HG03378 (cell line): ENCODE measurements at regions not wholly inside any gene's neighbourhood (a gene's known extent, or its start where the extent isn't known, plus 50 kb on each side); places are given as distances from the start of the nearest gene placed in this dataset.

ENCODE experiments used
- ATAC-seq: cut with Tn5 transposase; IDR thresholded peaks from one replicate; pipeline ENCODE4 v1.9.1; 2021; ENCODE audit warnings: mild to moderate bottlenecking, moderate library complexity; ENCODE audit not compliant: unreplicated experiment

GRCh38 chr6:90807791-90808701, 221.2 kb upstream of the MAP3K7 start:
- no peak for ATAC-seq

- ATAC-seq = no peak
Measured at GRCh38 chr6:90805619-90806155, 218.8 kb upstream of the MAP3K7 start.

DNA sequence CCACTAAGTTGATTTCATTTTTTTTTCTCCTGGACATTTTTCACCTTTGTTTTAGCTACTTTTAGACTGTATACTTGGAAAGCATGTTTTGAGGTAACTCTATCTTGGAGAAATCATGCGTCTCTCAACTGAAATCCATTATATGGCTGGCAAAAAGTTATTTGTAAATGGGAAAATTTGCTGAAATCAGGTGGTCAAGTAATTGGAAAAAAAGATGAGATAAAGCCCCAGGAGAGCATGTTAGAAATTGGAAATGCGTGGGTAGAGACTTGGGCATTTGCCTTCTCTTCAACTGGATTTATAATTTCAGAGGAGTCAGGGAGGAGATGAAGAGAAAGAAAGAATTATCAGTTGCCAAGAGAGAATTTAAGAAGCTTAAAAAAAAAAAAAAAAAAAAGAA, 217.1 kb upstream of the MAP3K7 start:
- ATAC-seq = no peak

- ATAC-seq = no peak
Measured at GRCh38 chr6:90795078-90795477, 208.2 kb upstream of the MAP3K7 start.

- no peak for ATAC-seq
Measured at GRCh38 chr6:90793771-90794170, 206.9 kb upstream of the MAP3K7 start.

DNA sequence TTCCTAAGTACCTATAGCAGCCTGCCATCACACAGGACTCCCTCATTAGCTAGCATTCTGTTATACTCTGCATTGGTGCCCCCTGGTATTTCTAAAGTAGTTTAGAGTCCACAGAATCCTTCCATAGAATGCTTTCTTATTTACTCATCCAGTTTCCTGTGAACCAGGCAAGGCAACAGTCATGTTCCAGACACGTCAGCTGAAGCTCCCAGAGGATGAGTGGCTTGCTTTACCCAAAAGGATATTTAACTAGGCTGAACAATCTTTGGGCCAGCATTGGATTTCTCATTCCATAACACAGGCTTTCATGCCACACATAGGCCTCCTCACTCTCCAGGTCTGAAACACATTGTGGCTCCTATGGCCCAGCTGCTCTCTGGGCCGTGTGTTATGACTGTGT, 203.8 kb upstream of the MAP3K7 start:
- ATAC-seq = no peak

GRCh38 chr6:90790058-90790457, 203.2 kb upstream of the MAP3K7 start:
- ATAC-seq = no peak

GRCh38 chr6:90788781-90789180, 201.9 kb upstream of the MAP3K7 start:
- ATAC-seq = no peak

GRCh38 chr6:90787446-90787845, 200.6 kb upstream of the MAP3K7 start:
- ATAC-seq = no peak

DNA sequence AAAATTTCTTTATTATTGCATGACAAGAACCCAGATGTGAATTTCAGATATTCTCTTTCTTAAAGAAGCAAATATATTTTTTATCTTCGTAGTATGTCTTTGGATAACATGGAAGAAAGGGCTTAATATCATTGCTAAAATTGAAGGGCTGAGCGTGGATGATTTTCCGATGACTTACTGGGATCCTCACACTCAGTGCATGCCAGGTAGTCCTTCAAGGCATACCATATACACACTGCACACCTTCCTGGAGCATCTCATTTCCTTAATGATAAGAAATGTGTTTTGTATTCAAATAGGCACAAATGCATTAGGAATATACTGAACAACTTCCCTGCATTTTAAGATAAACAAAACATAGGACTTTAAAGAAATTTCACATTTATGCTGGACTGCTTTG, 193.9 kb upstream of the MAP3K7 start:
- no peak for ATAC-seq

GRCh38 chr6:90780141-90780540, 193.3 kb upstream of the MAP3K7 start:
- ATAC-seq = no peak

GRCh38 chr6:90778417-90779203, 191.7 kb upstream of the MAP3K7 start:
- no peak for ATAC-seq

DNA sequence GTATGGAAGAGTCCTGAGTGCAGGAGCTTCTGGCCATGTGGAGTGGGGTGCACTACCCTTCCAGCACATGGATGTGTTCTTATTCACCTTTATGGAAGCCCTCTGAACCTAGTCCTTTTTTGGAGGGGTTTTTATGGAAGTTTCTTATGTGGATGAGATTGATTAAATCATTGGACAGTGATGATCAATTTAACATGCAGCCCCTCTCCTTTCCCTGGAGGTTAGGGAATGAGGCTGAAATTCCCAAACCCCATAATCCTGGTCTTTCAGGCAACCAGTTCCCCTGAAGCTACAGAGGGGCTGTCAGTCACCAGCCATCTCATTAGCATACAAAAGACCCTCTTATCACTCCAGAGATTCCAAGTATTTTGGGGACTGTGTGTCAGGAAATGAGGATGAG, 183.9 kb upstream of the MAP3K7 start:
- ATAC-seq = no peak

DNA sequence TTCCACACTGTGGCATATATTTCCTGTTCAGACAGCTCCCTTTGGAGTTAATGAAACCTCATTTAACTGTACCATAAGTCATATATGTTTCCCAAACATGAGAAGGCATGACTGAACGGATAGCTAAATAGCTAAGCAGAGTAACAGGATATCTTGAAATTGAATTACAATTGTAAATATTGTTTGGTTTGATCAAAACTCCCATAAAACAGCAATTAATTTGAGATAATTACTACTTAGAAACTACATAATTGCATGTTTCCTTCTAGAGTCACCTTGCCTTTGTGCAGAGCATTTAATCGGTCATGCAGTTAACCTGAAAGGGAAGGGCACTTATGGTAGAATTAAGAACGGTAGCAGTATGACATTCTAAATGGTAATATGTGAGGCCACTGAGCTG, 179.0 kb upstream of the MAP3K7 start:
- no peak for ATAC-seq

DNA sequence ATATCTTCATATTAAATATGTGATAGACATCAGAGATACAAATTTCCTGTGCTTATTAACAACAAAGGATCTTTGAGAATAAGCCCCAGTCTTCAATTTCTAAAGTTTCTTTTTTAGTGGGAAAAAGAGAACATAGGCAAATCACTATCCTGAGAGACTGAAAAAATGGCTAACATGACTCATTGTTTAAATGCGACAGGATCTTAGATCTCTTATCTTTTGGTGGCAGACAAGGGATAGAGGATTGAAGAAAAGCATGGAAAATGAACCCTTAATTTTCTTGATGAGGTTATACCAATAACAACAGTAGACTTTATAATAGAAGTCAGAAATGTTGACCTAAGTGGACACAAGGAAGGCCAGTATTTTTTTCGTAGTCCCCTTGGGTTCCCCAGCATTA, 178.6 kb upstream of the MAP3K7 start:
- no peak for ATAC-seq

GRCh38 chr6:90764001-90764400, 177.1 kb upstream of the MAP3K7 start:
- ATAC-seq = no peak

GRCh38 chr6:90759664-90760063, 172.8 kb upstream of the MAP3K7 start:
- no peak for ATAC-seq

DNA sequence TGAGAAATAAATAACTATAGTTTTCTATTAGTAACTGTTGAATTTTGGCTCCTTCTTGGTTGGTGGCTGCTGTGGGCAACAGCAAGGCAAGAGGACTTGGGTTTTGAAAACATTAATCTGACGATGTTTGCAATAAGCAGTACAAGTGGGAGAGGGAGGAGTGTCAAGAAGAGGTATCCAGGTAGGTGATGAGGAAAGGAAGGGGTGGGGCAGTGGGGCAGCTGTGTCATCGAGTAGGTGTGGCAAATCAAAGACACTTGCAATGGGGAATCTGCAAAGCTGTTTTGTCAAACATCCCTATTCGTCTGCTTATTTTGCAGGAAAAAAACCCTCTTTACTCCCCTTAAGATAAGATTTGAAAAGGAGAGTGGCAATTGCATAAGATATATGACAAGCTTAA, 171.9 kb upstream of the MAP3K7 start:
- ATAC-seq = no peak

DNA sequence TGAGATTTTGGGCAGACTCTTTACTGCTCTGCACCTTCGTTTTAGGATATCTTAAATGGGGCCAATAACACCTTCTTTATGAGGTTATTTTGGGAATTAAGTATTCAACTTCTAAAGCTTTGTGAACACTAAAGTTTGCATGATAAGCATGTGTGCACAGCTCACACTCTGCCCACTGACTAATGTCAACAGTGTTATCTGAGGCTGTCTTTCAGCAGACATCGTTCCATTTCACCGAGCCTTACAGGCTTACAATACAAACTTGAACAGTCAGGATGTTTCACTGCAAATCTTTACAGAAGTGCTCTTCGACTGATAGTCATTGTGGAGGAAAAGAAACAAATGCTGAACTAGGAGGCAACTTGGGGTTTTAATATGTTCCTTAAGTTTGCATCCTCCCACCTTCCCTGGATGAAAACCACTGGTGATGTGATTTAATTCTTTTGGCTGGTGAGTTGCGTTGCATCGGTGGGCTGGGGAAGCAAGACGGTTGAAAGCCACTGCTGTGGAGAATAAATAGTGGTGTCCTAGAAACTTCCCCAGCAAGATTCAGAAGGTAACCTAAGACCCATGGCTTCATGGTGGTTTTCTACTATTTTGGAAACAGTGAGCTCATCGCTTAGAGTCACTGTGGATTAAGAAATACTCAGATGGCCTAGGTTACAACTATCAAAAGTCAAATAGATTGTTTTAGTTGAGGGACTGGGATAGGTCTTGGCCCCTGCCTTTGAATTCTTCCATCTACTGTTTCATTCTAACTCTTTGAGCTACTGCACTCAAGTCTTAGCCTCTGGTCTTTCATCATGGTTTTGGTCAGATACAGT, 167.2 kb upstream of the MAP3K7 start:
- ATAC-seq = no peak

- no peak for ATAC-seq
Measured at GRCh38 chr6:90739802-90740201, 152.9 kb upstream of the MAP3K7 start.

DNA sequence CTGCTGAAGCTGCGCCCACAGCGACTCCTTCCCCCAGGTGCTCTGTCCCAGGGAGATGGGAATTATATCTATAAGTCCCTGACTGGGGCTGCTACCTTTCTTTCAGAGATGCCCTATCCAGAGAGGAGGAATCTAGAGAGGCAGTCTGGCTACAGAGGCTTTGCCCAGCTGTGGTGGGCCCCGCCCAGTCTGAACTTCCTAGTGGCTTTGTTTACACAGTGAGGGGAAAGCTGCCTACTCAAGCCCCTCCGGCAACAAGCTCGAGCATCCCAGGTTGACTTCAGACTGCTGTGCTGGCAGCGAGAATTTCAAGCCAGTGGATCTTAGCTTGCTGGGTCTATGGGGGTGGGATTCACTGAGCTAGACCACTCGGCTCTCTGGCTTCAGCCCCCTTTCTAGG, 152.5 kb upstream of the MAP3K7 start:
- no peak for ATAC-seq
